ENCODE measurements at regions not wholly inside any gene's neighbourhood (a gene's known extent, or its start where the extent isn't known, plus 50 kb on each side); places are given as distances from the start of the nearest gene placed in this dataset.

DNA sequence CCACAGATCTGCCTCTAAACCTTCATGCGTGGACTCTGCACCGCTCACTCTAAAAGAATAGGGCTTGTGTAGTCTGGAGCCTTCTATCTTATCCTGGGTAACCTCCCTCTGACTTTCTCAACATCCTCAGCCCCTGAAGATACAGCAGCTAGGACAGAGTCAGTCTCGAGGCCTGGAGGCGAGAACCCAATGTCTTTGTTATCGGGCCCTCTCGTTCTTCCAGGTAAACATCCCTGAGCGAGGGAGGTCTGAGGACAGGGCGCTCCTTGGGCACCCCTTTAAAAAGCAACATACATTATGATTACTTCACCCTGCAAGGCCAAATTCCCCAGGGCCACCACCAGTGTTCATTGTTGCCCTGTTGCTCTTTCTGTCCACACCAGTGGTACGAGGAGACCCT, 75.4 kb upstream of the PRNP start:
- peaks cover 10% of the 10 kb centered on the region for H3K4me1 ChIP-seq (ENCODE audit: insufficient read depth, low read length, poor library complexity, severe bottlenecking)
- no peak for TF ChIP-seq EZH2phosphoT487 (IDR thresholded peaks at IDR 0.05; ENCODE audit: borderline replicate concordance, low read depth, low read length)
- no peak overlapping the region for H3K4me2 ChIP-seq (ENCODE audit: low read length)
- H3K36me3 ChIP-seq (ENCODE audit: insufficient read depth, low read length) = no peaks in the 10 kb centered on the region
- H3K79me2 ChIP-seq (ENCODE audit: insufficient read depth, low read depth, low read length) = no peaks in the 10 kb centered on the region
- DNase-seq (ENCODE audit: low spot score) = no peak
- CTCF ChIA-PET (ENCODE audit: unreplicated experiment) = no interaction called here
- intact Hi-C loops (cut with micrococcal nuclease; ENCODE audit: unreplicated experiment) = loop anchor here (5.0 kb wide), 1 partner anchor 346 kb away; no protein-coding TSS in a partner anchor
- no peak overlapping the region for H3K4me3 ChIP-seq (ENCODE audit: low read depth, low read length, poor library complexity, severe bottlenecking)
- no peak overlapping the region for H3K27ac ChIP-seq (ENCODE audit: low read depth, low read length, poor library complexity, severe bottlenecking)
- POLR2A ChIA-PET = no interaction called here
- H3K9me3 ChIP-seq (ENCODE audit: low read length) = no peaks in the 10 kb centered on the region
- H2AFZ ChIP-seq (ENCODE audit: low read length) = no peak overlapping the region
- H4K20me1 ChIP-seq (ENCODE audit: insufficient read depth, low read length) = no peaks in the 10 kb centered on the region
- no TSS peak for BruUV-seq (replicated peaks)
- H3K9me2 ChIP-seq (ENCODE audit: insufficient read depth, low read length) = no peaks in the 10 kb centered on the region

GRCh38 chr20:4609511-4609910, 76.7 kb upstream of the PRNP start:
- Histone ChIP-seq H3K4me3 (ENCODE audit: low read depth, low read length, poor library complexity, severe bottlenecking) (no peak overlapping the region), H3K4me2 (ENCODE audit: low read length) (no peak overlapping the region), H3K9me3 (ENCODE audit: low read length) (no peaks in the 10 kb centered on the region), H3K36me3 (ENCODE audit: insufficient read depth, low read length) (no peaks in the 10 kb centered on the region), H3K79me2 (ENCODE audit: insufficient read depth, low read depth, low read length) (no peaks in the 10 kb centered on the region), H3K27ac (ENCODE audit: low read depth, low read length, poor library complexity, severe bottlenecking) (no peak overlapping the region), H3K9me2 (ENCODE audit: insufficient read depth, low read length) (no peaks in the 10 kb centered on the region), H2AFZ (ENCODE audit: low read length) (no peak overlapping the region), H4K20me1 (ENCODE audit: insufficient read depth, low read length) (no peaks in the 10 kb centered on the region), H3K4me1 (ENCODE audit: insufficient read depth, low read length, poor library complexity, severe bottlenecking) (peaks cover 10% of the 10 kb centered on the region)
- TF ChIP-seq EZH2phosphoT487 (IDR thresholded peaks at IDR 0.05; ENCODE audit: borderline replicate concordance, low read depth, low read length) = no peak
- no peak for TF ChIP-seq CTCF (conservative IDR thresholded peaks at IDR 0.05; ENCODE audit: low read length)
- no TSS peak for BruUV-seq (replicated peaks)
- CTCF ChIA-PET (ENCODE audit: unreplicated experiment) = no interaction called here
- POLR2A ChIA-PET = interaction anchor here (0.9 kb wide), 1 partner anchor 111 kb away, joined by 3 read pairs; no protein-coding TSS in a partner anchor
- no peak for DNase-seq (ENCODE audit: low spot score)
- intact Hi-C loops (cut with micrococcal nuclease; ENCODE audit: unreplicated experiment) = loop anchor here (5.0 kb wide), 3 partner anchors 338 to 583 kb away; no protein-coding TSS in a partner anchor

DNA sequence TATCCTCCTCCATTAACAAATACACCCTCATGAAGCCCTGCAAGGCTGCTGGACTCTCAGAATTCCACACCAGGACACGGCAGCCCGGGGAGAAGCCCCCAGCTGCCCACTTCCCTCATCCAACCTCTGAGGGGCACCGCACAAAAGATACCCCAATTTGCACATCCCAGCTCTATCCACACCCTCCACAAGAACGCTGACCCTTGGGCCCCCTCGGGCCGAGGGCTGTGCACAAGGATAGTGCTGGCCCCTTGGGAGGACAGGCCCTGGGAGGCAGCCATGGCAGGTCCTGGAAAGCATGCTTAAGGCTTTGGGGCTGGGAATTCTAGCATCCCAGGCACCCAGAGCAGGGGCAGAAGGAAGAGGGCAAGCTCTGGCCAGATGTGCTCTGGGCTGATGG, 77.4 kb upstream of the PRNP start:
- BruUV-seq (replicated peaks) = no TSS peak
- no peak for TF ChIP-seq EZH2phosphoT487 (IDR thresholded peaks at IDR 0.05; ENCODE audit: borderline replicate concordance, low read depth, low read length)
- H3K4me1 ChIP-seq (ENCODE audit: insufficient read depth, low read length, poor library complexity, severe bottlenecking) = peaks cover 6% of the 10 kb centered on the region
- H3K79me2 ChIP-seq (ENCODE audit: insufficient read depth, low read depth, low read length) = no peaks in the 10 kb centered on the region
- H3K36me3 ChIP-seq (ENCODE audit: insufficient read depth, low read length) = no peaks in the 10 kb centered on the region
- no peaks in the 10 kb centered on the region for H4K20me1 ChIP-seq (ENCODE audit: insufficient read depth, low read length)
- H3K4me3 ChIP-seq (ENCODE audit: low read depth, low read length, poor library complexity, severe bottlenecking) = no peak overlapping the region
- H3K9me2 ChIP-seq (ENCODE audit: insufficient read depth, low read length) = no peaks in the 10 kb centered on the region
- H2AFZ ChIP-seq (ENCODE audit: low read length) = no peak overlapping the region
- CTCF ChIA-PET (ENCODE audit: unreplicated experiment) = interaction anchor here (0.6 kb wide), 1 partner anchor 34 kb away, joined by 3 read pairs; no protein-coding TSS in a partner anchor
- no peak for DNase-seq (ENCODE audit: low spot score)
- intact Hi-C loops (cut with micrococcal nuclease; ENCODE audit: unreplicated experiment) = loop anchor here (5.0 kb wide), 3 partner anchors 338 to 583 kb away; no protein-coding TSS in a partner anchor
- no peak overlapping the region for H3K27ac ChIP-seq (ENCODE audit: low read depth, low read length, poor library complexity, severe bottlenecking)
- H3K9me3 ChIP-seq (ENCODE audit: low read length) = no peaks in the 10 kb centered on the region
- no peak overlapping the region for H3K4me2 ChIP-seq (ENCODE audit: low read length)
- POLR2A ChIA-PET = interaction anchor here (0.9 to 1.2 kb wide), 2 partner anchors 111 kb away, joined by 3 to 5 read pairs; no protein-coding TSS in a partner anchor
